ENCODE measurements at regions not wholly inside any gene's neighbourhood (a gene's known extent, or its start where the extent isn't known, plus 50 kb on each side); places are given as distances from the start of the nearest gene placed in this dataset.

- DNase-seq (ENCODE audit: low read depth in 1 of 2, low spot score in 2 of 2): no peak
- Histone ChIP-seq H3K27me3 (replicated peaks in 1 of 4; ENCODE audit: control insufficient read depth in 3 of 4, extremely low read depth in 1 of 4, insufficient read depth in 3 of 4, low read length in 3 of 4) (peaks cover 0 to 1% (median 0%) of the 10 kb centered on the region in 4 experiments; a peak in 2 of 7 replicates), H3K79me2 (ENCODE audit: control insufficient read depth in 1 of 2, insufficient read depth in 2 of 2, low read length in 2 of 2) (no peaks in the 10 kb centered on the region), H2AK5ac (ENCODE audit: low read depth, low read length) (no peak overlapping the region), H3K23me2 (ENCODE audit: low read depth, low read length) (no peaks in the 10 kb centered on the region), H3K9me3 (ENCODE audit: insufficient read depth in 2 of 2, low read depth in 1 of 2, low read length in 1 of 2) (no peaks in the 10 kb centered on the region), H4K5ac (ENCODE audit: insufficient read length, low read depth, low read length) (no peak overlapping the region), H2BK12ac (ENCODE audit: low read depth, low read length) (no peak overlapping the region), H3K23ac (ENCODE audit: insufficient read length) (no peak overlapping the region), H2AFZ (ENCODE audit: low read length) (no peak overlapping the region), H4K8ac (ENCODE audit: extremely low read depth, insufficient read depth, low read length) (no peak overlapping the region), H2BK15ac (ENCODE audit: low read length) (no peak overlapping the region), H2BK120ac (replicated peaks; ENCODE audit: low read depth, low read length) (no peak overlapping the region), H3K36me3 (ENCODE audit: control insufficient read depth in 2 of 4, insufficient read depth in 4 of 4, low read length in 3 of 4) (no peaks in the 10 kb centered on the region), H4K20me1 (replicated peaks in 1 of 2; ENCODE audit: control insufficient read depth in 1 of 2, insufficient read depth in 2 of 2, low read length in 2 of 2) (no peaks in the 10 kb centered on the region), H3K4ac (replicated peaks; ENCODE audit: insufficient read length, low read depth, low read length) (no peak overlapping the region), H3K18ac (ENCODE audit: extremely low read depth, low read length) (no peak overlapping the region), H4K91ac (replicated peaks; ENCODE audit: insufficient read length, low read length) (no peak overlapping the region), H3K4me3 (ENCODE audit: extremely low read depth in 1 of 4, insufficient read depth in 2 of 4, low read depth in 3 of 4, low read length in 4 of 4) (no peak overlapping the region), H3K4me1 (replicated peaks in 1 of 4; ENCODE audit: control insufficient read depth in 3 of 4, insufficient read depth in 4 of 4, low read length in 3 of 4) (no peaks in the 10 kb centered on the region), H3K27ac (ENCODE audit: low read depth, low read length) (no peak overlapping the region), H3K56ac (replicated peaks; ENCODE audit: insufficient read length, low read depth, low read length) (no peak overlapping the region), H3K79me1 (ENCODE audit: low read depth, low read length) (no peaks in the 10 kb centered on the region), H3K14ac (ENCODE audit: insufficient read length) (no peak overlapping the region), H2BK5ac (ENCODE audit: low read depth, low read length) (no peak overlapping the region), H3K9ac (replicated peaks in 1 of 4; ENCODE audit: extremely low read depth in 1 of 4, low read depth in 3 of 4, low read length in 3 of 4) (no peak overlapping the region), H3K4me2 (ENCODE audit: insufficient read depth in 1 of 2, low read depth in 2 of 2, low read length in 2 of 2) (no peak overlapping the region), H2BK20ac (ENCODE audit: low read length) (no peak overlapping the region)
- WGBS, 2 experiments (ENCODE audit: extremely low coverage in 1 of 2, insufficient coverage in 1 of 2, insufficient read length in 1 of 2, insufficient replicate concordance in 2 of 2, low coverage in 1 of 2, low lambda C conversion rate in 2 of 2, missing lambda C conversion rate in 1 of 2): 94% methylated on average over 5 of the region's 5 CpGs; no CpG with 5 or more reads in 1 of the 2 experiments
- no peak for FAIRE-seq
- ChIA-PET CTCF (ENCODE audit: partially characterized antibody) (no interaction called here), POLR2A (ENCODE audit: partially characterized antibody) (no interaction called here)
- no peak for TF ChIP-seq TBP (IDR thresholded peaks at IDR 0.05; ENCODE audit: low read depth, low read length)
- TF ChIP-seq GABPA (IDR thresholded peaks at IDR 0.05; ENCODE audit: borderline replicate concordance, insufficient read depth, low read length): no peak
- no peak for TF ChIP-seq ZNF274 (IDR thresholded peaks at IDR 0.05; ENCODE audit: borderline replicate concordance, extremely low read depth, low read length)
- no peak for TF ChIP-seq CHD1 (IDR thresholded peaks at IDR 0.05; ENCODE audit: low read depth, low read length)
- no peak for TF ChIP-seq SP4 (IDR thresholded peaks at IDR 0.05; ENCODE audit: low read length)
- no peak for TF ChIP-seq CTBP2 (IDR thresholded peaks at IDR 0.05; ENCODE audit: borderline replicate concordance, insufficient read depth, insufficient read length, low read length)
- TF ChIP-seq SUZ12 (IDR thresholded peaks at IDR 0.05; ENCODE audit: low read length): no peak
- TF ChIP-seq PHF8 (conservative IDR thresholded peaks at IDR 0.05; ENCODE audit: low read depth, low read length): no peak
- no peak for TF ChIP-seq RXRA (IDR thresholded peaks at IDR 0.05; ENCODE audit: insufficient read depth, low read depth, low read length)
- TF ChIP-seq CBX5 (IDR thresholded peaks at IDR 0.05; ENCODE audit: low read depth, low read length): no peak
- TF ChIP-seq FOSL1 (IDR thresholded peaks at IDR 0.05; ENCODE audit: insufficient read depth, low read depth, low read length): no peak
- TF ChIP-seq SRF (IDR thresholded peaks at IDR 0.05; ENCODE audit: low read depth, low read length): no peak
- no peak for TF ChIP-seq USF2 (IDR thresholded peaks at IDR 0.05; ENCODE audit: low read length)
These were observed 455.4 kb upstream of the TBL1XR1 start for GRCh38 chr3:177652556-177653291.
